Skeletal muscle cell (primary cell): ENCODE measurements at regions not wholly inside any gene's neighbourhood (a gene's known extent, or its start where the extent isn't known, plus 50 kb on each side); places are given as distances from the start of the nearest gene placed in this dataset.

Source experiments
- DNase-seq: peaks from one replicate; pipeline ENCODE4 v3.0.0-alpha.2; 2010; ENCODE audit warnings: low read depth
- H3K4me3 ChIP-seq: 2 replicates; pipeline ENCODE4 v1.5.1; 2011; ENCODE audit warnings: low read depth, mild to moderate bottlenecking, control low read depth, low read length, moderate library complexity

DNA sequence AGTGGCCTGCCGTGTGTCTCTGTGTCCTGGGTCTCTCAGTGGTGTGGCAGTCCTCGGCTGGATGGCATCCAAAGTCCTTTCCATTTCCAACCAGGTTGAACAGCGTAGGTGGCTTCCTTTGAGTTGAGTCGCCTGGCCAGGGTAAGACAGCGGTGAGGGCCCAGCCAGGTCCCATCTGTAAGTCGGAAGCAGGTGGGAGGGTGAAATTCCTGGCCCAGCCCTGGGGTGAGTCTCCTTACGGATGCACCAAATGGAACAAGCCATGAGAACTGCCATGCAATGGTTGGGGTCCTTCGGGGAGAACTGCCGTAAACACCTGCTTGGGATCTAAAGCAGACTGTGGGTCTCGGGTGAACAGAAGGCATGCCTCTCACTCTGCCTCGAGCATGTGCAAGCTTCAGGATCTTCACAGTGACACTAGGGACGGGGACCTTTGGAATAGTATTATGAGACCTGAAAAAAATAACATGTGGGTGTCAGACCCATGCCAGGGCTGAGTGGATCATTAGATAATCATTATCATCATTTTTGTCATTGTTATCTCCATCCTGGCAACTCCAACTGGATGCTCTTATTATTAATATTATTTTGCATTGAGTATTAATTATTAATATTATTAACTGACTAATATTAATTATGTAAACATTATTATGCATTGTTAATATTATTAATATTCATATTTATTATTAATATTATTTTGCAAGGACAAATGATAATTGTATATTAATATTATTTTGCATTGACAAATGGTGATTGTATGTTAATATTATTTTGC lies 57.7 kb upstream of the LINC01488 start:
- DNase-seq = no peak
- H3K4me3 ChIP-seq = no peak overlapping the region

GRCh38 chr11:69424748-69425147 lies 56.7 kb upstream of the LINC01488 start:
- no peak for DNase-seq
- H3K4me3 ChIP-seq = no peak overlapping the region

GRCh38 chr11:69425444-69425843 lies 56.0 kb upstream of the LINC01488 start:
- DNase-seq = no peak
- H3K4me3 ChIP-seq = no peak overlapping the region

- no peak overlapping the region for H3K4me3 ChIP-seq
- no peak for DNase-seq
These were observed 55.4 kb upstream of the LINC01488 start for GRCh38 chr11:69425895-69426544.

DNA sequence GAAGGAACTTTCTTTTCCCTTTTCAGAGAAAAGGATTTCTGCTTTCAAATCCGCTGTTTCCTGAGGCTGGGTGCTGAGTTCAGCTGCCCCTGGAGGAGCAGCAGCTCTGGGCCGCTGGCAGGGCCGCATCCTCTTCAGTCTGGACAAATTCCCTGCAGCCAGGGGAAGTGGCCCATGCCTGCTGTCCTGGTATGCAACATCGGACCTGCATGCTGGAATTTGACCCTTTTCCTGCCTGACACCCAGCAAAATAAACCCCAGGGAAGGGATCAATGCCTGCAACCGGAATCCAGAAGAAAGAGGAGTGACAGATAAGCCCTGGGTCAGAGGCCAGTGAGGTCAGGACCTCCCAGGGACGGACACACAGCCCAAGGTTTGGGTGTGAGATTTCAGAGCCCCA lies 54.1 kb upstream of the LINC01488 start:
- DNase-seq = no peak
- no peak overlapping the region for H3K4me3 ChIP-seq

DNA sequence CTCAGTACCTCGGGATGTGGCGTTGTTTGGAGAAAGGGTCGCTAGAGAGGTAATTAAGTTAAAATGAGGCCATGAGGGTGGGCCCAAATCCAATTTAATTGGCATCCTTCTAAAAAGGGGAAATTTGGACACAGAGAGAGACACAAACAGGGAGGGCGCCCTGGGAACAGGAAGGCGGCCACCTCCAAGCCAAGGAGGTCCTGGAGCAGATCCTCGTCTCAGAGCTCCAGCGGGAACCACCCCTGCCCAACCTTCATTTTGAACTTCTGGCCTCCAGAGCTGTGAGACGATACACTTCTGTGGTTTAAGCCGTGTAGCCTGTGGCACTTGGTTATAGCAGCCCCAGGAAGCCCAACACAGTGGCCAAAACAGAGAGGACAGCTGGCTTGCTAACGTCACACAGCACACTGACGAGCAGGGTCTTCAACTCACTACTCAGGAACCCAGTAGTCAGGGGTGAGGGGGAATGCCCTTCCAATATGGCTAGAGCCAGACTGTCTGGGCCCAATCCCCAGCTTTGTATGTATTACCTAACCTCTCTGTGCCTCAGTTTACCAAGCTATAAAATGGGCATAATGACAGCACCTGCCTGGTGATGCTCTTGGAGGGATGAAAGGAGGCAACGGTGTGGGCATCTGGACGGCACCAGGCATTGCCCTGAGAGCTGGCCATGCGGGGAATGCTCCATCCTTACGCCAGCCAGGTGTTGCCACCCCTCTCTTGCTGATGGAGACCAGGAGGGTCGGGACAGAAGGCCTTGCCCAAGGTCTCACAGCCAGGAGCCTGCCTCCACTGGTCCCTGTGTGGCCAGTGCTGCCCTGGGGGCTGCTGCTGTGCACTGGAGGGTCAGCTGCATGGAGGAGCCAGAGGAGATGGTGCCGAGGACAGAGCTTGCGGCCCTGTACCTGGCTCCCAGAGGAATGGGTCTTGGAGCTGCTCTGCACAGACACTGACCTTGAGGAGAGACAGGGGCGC lies 53.3 kb upstream of the LINC01488 start:
- H3K4me3 ChIP-seq = no peak overlapping the region
- no peak for DNase-seq

- DNase-seq = no peak
- H3K4me3 ChIP-seq = no peak overlapping the region
These were observed 51.6 kb upstream of the LINC01488 start for GRCh38 chr11:69429716-69430491.

DNA sequence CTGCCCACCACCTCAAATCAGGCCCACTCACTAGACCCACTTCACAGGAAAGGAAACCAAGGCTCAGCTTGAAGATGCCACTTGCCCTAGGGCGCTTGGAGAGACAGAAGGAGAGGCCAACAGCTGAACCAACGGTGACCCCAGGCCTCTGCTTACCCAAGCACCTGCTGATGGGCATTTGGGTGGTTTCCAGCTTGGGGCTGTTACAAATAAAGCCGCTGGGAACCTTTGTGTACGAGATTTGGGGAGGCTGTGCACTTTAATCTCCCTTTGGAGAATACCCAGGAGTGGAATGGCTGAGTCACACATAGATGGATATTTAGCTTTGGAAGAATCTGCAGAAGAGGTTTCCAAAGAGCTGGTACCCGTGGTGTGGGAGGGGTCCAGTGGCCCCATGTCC lies 50.9 kb upstream of the LINC01488 start:
- no peak overlapping the region for H3K4me3 ChIP-seq
- DNase-seq = no peak

DNA sequence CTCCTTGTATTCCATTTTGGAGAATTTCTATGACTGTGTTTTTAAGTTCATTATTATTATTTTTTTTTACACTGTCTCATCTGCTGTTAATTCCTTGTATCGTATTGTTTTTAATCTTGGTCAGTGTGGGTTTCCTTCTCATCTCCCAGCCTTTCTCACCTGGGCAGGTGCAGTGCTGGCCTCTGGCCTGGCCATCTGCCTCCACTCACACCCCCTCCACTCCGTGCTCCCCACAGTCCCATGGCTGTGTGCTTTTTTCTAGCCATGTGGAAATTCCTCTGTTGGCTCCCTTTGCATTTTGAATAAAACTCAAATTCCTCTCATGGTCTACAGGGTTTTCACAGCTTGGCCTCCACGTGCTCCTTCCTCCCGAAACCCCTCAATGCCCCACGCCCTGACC lies 50.3 kb upstream of the LINC01488 start:
- DNase-seq = no peak
- H3K4me3 ChIP-seq = no peak overlapping the region
